A172 (cell line): ENCODE measurements at regions not wholly inside any gene's neighbourhood (a gene's known extent, or its start where the extent isn't known, plus 50 kb on each side); places are given as distances from the start of the nearest gene placed in this dataset.

Experiments used
- DNase-seq: peaks from one replicate; pipeline ENCODE4 v3.0.0-alpha.2; 2015; ENCODE audit warnings: low spot score

DNA sequence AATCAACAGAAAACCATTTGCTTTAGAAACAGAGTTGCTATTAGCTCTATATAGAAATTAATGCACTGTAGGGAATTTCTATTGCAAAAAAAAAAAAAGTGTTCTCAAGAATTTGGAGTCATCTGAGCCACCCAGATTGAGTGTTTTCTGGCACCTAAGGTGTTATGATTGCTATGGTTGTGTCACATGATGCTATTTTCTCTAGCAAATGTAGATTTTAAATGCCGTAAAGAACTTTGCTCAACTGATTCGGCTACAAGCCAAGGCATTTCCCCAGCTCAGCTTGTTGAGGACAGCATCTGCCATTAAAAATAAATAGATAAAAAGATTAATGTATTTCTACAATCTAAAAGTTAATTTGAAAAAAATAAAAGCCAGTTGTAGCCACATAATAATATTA lies 712.8 kb downstream of the FAT4 start:
- no peak for DNase-seq

DNA sequence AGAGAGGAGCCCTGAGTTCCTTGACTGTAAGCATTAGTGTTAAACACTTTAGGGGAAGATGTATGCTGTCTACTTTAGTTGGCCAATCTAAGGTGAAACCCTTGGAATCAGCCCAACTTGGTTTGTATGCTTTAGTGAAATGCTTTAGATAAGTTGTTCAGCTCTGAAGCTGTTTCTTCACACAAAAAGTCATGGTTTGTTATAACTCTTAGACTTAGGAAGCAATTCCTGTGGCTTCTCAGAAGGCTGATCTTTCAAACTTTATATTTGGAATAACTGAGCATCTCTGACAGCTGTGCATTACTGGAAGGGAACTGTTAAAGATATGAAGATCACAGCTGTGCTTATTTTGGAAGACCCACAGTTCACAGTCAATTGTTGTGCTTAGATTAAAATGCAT lies 714.1 kb downstream of the FAT4 start:
- DNase-seq, result no peak

DNA sequence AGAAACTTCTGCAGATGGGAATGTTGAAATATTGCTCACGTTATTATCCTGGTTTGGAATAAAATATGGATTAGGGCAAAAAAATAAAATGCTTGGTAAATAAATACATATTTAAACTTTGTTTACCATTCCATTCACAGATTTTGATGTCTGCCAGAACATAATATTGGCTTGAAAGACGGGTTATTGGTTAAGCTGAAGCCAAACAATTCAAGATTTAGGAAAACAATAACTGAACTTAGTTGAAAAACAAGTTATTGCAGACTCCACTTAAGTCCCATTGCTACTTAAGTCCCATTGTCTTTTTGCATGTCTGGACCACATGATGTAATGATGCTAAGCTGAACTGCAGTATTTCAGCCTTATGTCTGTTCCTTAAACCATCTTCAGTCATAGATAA lies 722.5 kb downstream of the FAT4 start:
- no peak for DNase-seq

DNA sequence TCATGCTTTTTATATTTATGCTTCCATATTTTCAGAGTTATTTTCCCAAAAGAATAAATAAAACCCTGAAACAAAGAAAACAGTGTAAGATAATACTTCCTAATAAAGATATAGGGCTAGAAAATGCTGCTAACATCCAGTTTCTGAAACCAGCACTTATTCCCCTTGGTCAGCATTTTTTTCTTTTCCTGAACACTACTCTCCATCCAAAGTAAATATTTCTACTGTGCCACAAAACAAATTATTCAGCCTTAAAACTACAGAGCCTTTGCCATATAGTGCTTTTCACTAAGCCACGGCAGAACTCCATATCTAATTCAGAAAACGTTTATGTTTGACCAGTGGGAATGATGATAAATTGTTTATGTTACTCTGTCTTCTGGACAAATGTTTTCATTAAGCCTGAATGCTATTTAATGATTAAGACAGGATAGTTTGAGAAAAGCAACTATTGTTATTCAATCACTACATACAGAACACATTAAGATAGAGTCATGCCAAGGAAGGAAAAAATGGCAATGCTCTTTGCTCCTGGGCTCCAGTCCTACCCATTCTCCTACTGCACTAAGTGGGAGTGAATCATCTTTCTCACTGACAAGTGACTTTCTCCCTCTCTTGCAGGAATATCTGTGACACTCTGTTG lies 723.9 kb downstream of the FAT4 start:
- DNase-seq, result no peak

DNA sequence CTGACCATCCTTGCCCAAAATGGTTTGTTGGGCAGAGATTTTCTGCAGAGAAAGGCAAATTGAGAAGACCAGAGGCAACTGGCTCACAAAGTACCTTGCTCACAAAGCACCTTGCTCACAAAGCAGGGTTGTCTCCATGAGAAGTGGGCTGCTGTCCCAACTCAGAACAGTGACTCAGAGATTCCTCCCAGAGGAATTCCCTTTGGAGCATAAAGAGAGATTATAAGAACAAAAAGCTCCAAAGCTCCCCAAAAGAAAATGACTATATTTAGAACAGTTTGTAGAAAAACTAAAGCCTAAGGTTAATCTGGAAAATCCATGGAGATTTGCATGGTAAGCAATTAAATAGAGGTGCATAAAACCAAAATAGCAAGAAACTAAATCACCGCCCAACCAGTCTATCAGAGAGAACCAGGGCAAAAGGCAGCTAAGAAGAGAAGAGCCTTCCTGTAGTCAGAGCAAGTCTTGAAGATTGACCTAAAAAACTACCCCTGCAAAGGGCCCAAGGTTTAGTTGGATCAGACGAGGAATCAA lies 731.4 kb downstream of the FAT4 start:
- peak; percentile 3 for DNase-seq

DNA sequence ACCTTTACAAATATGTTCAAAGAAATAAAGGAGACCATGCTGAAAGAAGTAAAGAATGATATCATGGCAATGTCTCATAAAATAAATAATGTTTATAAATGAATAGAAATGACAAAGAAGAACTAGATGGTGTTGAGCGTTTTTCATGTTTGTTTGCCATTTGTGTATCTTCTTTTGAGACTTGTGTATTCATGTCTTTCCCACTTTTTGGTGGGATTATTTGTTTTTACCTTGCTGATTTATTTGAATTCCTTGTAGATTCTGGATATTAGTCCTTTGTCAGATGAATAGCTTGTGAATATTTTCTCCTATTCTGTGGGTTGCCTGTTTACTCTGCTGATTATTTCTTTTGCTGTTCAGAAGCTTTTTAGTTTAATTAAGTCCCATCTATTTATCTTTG lies 732.4 kb downstream of the FAT4 start:
- DNase-seq, result no peak

DNA sequence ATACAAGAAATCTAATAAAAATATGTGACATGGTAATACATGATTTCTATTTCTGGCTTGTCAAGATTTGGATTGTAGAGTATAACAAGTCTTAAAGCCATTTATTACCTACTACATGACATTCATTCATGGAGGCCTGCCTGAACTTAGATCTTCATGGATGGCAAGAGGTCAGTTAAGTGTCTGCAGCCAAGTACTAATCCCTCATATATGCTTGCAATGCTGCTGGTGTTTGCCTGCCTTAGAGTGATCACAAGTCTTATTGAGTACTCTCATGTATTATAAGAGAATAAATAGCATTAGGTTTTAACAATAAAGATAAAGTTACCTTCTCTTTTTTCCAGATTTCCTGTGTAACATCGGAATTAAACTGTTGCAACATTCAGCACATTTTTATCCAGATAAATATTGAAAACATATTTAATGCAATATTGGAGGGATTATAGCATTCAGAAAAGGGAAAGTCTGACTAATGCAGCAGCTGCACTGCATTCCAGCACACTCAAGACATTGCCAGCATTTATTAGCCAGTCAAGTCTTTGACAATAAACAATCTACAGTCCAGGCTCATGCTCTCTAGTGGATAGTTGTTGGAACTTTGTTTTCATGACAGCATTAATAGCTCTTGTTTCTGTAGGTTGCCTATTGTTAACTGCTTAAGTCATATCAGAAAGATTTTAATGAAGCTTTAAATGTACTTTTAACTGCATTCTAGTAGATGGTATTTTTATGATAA lies 737.1 kb downstream of the FAT4 start:
- peak; percentile 46 for DNase-seq

DNA sequence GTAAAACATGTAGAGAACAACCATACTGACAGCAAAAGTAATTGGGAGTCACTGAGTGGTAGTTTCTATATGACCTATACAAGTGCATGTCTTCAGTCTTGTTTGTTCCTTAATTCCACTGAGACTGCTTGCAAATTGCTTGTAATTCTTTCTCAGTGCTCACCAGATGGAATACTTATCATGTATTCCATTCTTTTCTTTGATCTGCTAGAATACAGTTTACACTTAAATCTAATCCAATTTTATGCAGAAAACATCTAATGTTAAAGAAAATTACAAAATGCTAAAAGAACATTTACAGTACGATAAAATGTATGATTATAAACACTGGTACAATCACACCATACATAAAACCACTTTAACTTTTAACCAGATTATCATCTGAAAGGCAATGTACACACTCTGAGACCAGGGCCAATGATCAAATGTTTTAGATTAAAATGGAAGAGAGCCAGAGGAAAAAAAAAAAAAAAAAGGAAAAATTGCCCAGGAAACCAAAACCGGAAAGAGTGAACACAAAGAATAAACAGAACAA lies 741.4 kb downstream of the FAT4 start:
- DNase-seq, result no peak

DNA sequence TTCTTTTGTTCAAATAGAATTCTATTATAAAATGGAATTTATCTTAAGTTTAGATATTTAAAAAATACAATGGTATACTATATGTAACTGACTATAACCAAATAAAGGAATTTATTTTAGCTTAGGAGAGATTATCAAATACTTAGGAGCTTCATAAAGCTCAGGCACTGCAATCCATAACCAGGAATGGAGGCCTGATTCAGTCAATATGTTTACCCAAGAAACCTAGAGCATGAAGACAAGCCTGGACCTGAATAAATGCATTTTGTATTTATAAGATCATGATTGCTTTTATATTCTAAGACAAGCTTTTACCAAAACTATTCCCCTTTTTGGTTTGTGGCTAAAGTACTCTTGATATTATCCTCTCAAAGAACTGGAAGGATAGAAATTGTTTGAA lies 742.6 kb downstream of the FAT4 start:
- no peak for DNase-seq

DNA sequence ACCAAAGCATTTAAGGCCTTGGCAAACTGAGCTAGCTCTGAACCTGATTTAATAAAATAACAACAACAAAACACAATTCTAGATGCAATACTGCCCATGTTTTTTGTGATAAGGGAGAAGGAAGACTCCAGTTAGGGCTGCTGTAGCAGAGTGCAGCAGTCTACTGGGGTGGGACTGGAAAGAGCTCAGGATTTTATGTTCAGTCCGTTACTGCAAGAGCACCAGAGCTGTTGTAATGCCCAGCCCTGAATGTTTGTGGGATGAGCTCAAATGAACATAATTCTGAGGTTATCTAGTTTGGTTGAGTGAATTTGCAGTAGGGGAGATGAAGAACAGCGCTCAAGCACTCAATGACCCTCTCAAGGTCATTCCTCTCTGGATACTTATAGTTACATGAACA lies 743.8 kb downstream of the FAT4 start:
- no peak for DNase-seq

DNA sequence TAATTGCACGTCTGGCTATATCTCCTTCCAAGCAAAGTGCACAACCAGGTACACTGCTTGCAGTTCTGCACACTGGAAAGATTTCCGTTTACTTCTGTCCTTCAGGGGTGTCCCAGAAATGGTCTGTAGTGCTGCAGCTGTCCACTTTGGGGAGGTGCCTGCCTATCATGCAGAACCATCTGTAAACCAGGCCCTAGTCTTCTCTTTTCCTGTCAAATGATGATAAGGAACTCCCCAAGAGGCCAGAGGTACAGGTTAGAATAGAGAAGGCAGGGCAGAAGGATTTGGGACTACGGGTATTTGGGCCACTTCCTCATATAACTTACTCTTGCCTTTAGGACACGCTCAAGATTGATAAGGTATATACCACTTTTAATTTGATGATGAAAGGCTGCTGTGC lies 746.9 kb downstream of the FAT4 start:
- no peak for DNase-seq

DNA sequence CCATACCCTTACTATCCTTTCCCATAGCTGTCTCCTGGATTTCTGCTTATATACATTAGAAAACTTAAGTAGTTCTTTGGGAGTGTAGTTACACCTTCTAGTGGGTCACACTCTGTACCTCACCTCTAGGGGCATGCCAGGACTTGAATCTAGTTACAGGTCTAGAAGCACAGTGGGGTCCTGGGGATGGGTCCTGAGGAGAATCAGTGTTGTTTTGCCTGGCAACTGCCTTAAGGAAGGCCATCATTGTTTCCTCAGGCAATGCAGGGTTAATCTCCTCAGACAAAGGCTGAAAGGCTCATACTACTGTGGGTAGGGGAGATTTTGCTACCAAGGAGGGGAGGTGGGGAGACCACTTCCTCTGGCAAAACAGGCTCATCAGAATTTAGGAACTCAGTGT lies 750.3 kb downstream of the FAT4 start:
- DNase-seq, result no peak

DNA sequence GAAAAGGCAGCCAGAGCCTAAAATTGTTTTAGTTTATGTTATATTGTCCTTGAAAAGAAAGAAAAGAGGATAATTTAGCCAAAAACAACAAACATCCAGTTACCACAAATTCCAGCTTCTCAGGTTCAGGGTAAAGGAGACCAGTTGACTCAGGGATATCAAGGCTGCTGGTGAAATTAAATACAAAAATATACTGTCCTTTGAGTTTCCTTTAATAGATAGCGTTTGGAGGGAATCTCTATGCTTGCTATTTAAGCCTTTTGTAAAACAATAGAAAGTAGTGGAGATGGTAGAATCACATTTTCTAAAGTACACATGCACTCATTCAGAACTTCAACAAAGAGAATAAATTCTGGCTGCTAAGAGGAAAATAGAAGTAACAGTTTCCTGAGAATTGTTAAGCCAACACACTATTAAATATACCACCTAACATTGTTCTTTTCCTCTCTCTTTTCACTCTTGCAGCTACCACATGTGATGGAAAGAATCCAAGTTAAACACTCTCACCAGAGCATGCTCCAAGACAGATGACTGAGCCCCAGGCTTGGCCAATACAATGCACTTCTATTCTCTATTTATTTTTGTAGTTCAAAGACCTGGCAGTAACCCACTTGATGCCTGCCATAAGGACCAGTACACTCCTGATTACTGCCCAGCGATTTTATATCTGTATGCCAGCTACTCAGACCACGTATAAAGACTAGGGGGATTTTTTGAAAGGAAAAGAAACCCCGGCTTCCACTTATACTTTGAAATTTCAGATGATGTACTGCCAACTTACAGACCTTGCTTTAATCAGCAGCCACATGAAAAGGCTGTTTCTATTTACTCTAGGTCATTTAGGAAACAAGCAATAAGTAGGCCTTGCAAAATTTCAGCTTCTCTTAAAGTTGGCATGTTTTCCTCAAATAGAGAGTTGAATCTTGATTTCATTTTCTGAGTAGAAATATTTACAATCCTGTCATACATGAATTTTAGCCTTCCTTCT lies 756.9 kb downstream of the FAT4 start:
- DNase-seq, result peak; percentile 37

DNA sequence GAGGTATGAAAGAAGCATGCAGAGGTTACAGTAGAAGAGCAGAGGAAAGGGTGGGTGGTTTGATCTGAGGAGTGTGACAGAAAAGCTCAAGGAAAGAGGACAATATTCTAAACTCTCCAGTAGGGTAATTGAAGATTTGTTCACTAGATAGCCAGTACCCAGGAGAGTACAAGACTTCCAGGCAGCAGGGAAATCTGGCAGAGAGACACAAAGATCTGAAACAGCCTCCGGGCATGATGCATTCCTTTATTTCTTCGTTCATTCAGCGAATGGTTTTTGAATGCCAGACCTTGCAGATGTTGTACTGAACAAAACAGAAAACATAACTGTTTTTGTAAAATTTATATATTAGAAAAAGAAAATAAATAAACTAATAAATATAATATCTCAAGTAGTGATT lies 766.6 kb downstream of the FAT4 start:
- DNase-seq, result no peak

DNA sequence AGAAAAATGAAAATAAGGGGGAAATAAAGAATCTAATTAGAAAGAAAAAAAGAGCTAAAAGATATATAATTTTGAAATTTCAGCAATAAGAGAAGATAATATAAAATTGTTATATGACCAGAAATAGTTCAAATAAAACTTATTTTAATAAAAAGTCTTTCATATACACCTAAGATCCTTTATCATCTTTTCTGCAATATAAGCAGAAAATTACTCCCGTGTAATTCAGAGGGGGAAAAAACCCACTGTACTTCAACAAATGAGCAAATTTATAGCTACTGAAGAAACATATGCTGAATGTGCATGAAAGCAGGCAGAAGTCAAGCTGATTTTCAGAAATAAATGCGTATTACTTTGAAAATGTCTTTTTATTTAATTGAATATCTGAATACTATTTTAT lies 771.3 kb downstream of the FAT4 start:
- DNase-seq, result no peak

DNA sequence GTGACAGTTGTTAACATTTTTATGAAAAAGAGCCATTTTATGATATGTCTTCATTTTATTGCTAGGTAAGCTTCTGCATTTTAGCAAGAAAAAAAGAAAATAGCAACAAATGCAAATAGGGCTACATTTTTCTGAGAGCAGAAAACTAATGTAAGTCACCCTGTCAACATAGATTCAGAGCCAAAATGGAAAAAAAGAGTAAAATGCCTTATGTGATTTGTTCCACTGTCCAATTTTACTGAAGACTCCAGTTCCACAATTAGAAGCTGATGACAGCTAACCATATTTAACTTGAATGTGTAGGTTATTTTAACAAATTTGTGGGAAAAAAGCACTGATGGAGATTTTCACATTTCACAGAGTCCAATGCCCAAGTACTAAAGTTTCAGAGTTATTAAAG lies 772.3 kb downstream of the FAT4 start:
- DNase-seq, result no peak

DNA sequence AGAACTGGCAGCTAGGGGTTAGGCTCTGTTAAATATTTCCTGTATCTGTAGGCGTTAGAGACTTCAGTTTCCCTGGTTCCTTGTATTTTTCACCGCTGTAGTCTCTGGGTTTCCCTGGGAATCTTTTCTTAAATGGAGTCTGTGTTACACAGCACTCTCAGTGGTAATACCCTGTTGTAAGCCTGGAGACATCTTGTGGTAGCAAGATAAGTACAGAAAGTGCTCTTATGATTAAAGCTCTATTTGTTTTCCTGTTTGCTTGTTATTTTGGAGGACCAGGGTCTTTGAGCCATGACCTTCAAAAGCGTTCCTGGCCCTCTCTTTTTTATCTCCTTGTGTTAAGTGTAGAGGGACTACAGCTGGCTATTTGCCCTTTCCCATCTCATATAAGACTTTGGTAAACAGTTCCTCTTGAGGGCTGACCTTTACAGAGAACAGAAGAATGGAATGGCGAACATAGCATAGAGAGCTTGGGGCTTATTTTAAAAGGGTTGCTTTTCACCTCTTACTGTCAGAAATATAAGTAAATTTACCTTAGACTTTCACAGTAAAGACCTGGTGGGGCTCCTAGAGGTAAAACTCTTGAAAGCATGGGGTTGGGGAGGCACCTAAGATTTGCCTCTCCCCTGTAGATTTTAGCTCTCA lies 782.5 kb downstream of the FAT4 start:
- DNase-seq, result no peak

DNA sequence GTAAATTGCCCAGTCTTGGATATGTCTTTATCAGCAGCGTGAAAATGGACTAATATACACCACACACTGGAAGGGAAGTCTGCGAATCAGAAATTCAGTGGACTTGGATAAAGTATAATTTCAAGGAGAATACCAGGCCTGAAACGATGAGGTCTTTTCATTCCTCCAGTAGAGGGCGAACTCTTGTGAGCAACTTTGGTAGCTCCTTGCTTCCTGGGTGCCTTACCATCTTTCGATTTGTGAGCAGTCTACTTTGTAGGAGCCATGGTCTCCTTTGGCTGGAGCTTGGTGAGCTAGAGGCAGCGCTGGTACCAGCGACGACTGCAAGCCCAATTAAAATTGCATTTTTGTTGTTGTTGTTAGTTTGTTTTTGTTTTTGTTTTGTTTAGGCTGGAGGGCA lies 791.9 kb downstream of the FAT4 start:
- no peak for DNase-seq

DNA sequence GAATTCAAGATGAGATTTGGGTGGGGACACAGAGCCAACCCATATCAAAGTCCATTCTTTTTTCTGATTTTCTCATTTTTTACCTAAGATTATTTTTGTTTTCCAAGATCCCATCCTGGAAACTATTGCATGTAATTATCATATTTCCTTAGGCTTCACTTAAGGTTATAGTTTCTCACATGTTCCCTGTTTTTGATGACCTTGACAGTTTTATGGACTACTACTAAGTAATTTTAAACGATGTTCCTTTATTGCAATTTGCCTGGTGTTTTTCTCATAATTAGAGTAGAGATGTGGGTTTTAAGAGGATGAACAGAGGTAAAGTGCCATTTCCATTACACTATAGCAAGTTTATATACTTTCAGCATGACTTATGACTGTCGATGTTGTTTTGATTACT lies 795.1 kb downstream of the FAT4 start:
- no peak for DNase-seq

DNA sequence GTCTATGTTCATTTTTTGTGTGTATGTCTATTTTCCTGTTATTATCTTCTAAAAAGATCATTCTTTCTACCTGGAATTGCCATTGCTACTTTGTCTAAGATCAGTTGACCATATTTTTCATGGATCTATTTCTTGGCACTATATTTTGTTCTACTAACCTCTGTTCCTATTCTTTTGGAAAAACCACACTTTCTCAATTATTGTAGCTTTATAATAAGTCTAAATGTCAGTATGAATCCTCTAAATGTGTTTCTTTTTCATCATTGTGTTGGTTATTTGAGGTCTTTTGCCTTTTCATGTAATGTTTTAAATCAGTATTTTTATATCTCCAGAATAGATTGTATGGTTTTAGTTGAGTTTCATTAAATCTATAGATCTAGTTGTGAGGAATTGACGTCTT lies 798.3 kb downstream of the FAT4 start:
- no peak for DNase-seq

DNA sequence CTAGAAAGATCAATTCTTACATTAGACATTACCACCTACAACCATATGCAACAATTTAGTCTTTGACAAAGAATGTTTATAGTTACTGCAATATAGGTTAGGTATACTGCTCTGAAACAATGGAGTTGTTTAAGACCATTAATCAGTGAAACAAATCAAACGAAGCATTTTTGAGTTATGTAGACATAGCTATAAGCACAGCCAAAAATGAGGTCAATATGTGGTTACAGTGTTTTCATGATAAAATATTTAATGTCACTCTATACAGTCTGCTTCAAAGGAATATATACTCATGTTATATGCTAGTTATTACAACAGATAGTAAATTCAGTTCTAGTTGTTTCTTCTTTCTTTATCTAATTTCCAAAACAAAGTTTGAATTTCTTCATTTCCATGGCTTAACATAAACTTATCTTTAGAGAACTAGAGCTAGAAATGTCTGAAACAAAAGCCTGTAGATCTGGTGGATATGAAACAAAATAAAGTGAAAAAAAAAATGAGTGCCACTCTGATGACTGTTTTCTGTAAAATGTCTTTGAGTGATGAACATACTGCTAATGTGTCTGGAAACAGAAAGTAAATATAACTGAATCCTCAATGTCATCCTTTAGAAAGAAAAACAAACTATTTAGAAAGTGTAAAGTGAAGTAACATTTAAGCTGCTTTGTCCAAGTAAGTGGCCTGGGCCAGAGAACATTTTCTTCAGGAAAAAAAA lies 809.0 kb downstream of the FAT4 start:
- no peak for DNase-seq
